OCI-LY1 (cell line): ENCODE measurements at regions not wholly inside any gene's neighbourhood (a gene's known extent, or its start where the extent isn't known, plus 50 kb on each side); places are given as distances from the start of the nearest gene placed in this dataset.

Experiments used
- H2AFZ ChIP-seq: fragments of 200-600 bp; sonication (generic), shearing (Covaris generic); 2 replicates; pipeline ENCODE4 v1.6.0; 2014; ENCODE audit warnings: antibody characterized with exemption, mild to moderate bottlenecking, low read length
- H3F3A ChIP-seq: fragments of 200-600 bp; sonication (generic), shearing (Covaris generic); 2 replicates; pipeline ENCODE4 v1.6.0; 2014; ENCODE audit warnings: mild to moderate bottlenecking, antibody characterized with exemption, low read length, moderate library complexity; ENCODE audit not compliant: insufficient read depth
- H3K27ac ChIP-seq: fragments of 200-600 bp; sonication (generic); 2 replicates; pipeline ENCODE4 v1.5.1; 2014; ENCODE audit warnings: low read length, mixed run types, mild to moderate bottlenecking, low read depth; ENCODE audit not compliant: poor library complexity, severe bottlenecking
- H3K27me3 ChIP-seq: fragments of 200-600 bp; sonication (generic); 2 replicates; pipeline ENCODE4 v1.6.0; 2014; ENCODE audit warnings: antibody characterized with exemption, mild to moderate bottlenecking, low read length, moderate library complexity; ENCODE audit not compliant: insufficient read depth
- H3K36me3 ChIP-seq: fragments of 200-600 bp; sonication (generic); 2 replicates; pipeline ENCODE4 v1.6.1; 2014; ENCODE audit warnings: mild to moderate bottlenecking, antibody characterized with exemption, low read length, moderate library complexity, mixed read lengths; ENCODE audit not compliant: insufficient read depth
- H3K4me1 ChIP-seq: fragments of 200-600 bp; sonication (generic); 2 replicates; pipeline ENCODE4 v1.5.1; 2014; ENCODE audit warnings: mild to moderate bottlenecking, low read length, moderate library complexity; ENCODE audit not compliant: insufficient read depth, severe bottlenecking
- H3K4me2 ChIP-seq: fragments of 200-600 bp; sonication (generic), shearing (Covaris generic); 2 replicates; pipeline ENCODE4 v1.6.1; 2014; ENCODE audit warnings: low read length
- H3K4me3 ChIP-seq: fragments of 200-600 bp; sonication (generic); 2 replicates; pipeline ENCODE4 v1.5.1; 2014; ENCODE audit warnings: low read length, low read depth, mild to moderate bottlenecking, mixed read lengths; ENCODE audit not compliant: poor library complexity, severe bottlenecking
- H3K79me2 ChIP-seq: fragments of 200-600 bp; shearing (Covaris generic); 2 replicates; pipeline ENCODE4 v1.6.1; 2016; ENCODE audit warnings: mixed run types, low read length, mixed read lengths; ENCODE audit not compliant: insufficient read depth
- H3K9ac ChIP-seq: fragments of 200-600 bp; sonication (generic), shearing (Covaris generic); 2 replicates; pipeline ENCODE4 v1.6.1; 2014; ENCODE audit warnings: mild to moderate bottlenecking, low read length, mixed read lengths
- H3K9me2 ChIP-seq: fragments of 200-600 bp; sonication (generic), shearing (Covaris generic); 2 replicates; pipeline ENCODE4 v1.6.1; 2014; ENCODE audit warnings: low read depth, mild to moderate bottlenecking, low read length, mixed read lengths
- H3K9me3 ChIP-seq: fragments of 200-600 bp; shearing (Covaris generic); 2 replicates; pipeline ENCODE4 v1.6.1; 2014; ENCODE audit warnings: low read length, mixed read lengths
- H4K20me1 ChIP-seq: fragments of 200-600 bp; sonication (generic), shearing (Covaris generic); 2 replicates; pipeline ENCODE4 v1.6.0; 2016; ENCODE audit warnings: mild to moderate bottlenecking, low read length; ENCODE audit not compliant: insufficient read depth
- CTCF ChIP-seq: fragments of 200-600 bp; sonication (generic), shearing (Covaris generic); IDR thresholded peaks from 2 replicates; pipeline ENCODE4 v1.5.1; 2017; ENCODE audit warnings: mild to moderate bottlenecking, antibody characterized with exemption, low read length, moderate library complexity, mixed read lengths
- EZH2 ChIP-seq: fragments of 200-600 bp; sonication (generic), shearing (Covaris generic); IDR thresholded peaks from 2 replicates; pipeline ENCODE4 v1.8.0; 2017; ENCODE audit warnings: borderline replicate concordance, mixed run types, mild to moderate bottlenecking, antibody characterized with exemption, low read length, moderate library complexity, mixed read lengths

GRCh38 chr19:32091241-32091640 lies 254.2 kb upstream of the ZNF507 start:
- TF ChIP-seq EZH2: no peak
- no peak for TF ChIP-seq CTCF
- no peaks in the 10 kb centered on the region for H3K27me3 ChIP-seq
- H3F3A ChIP-seq: no peaks in the 10 kb centered on the region
- H3K4me2 ChIP-seq: no peak overlapping the region
- H3K36me3 ChIP-seq: no peaks in the 10 kb centered on the region
- H4K20me1 ChIP-seq: no peaks in the 10 kb centered on the region
- H3K9me2 ChIP-seq: no peaks in the 10 kb centered on the region
- no peak overlapping the region for H2AFZ ChIP-seq
- H3K9me3 ChIP-seq: no peaks in the 10 kb centered on the region
- H3K79me2 ChIP-seq: no peaks in the 10 kb centered on the region
- H3K27ac ChIP-seq: no peak overlapping the region
- no peak overlapping the region for H3K4me3 ChIP-seq
- H3K4me1 ChIP-seq: no peaks in the 10 kb centered on the region
- H3K9ac ChIP-seq: no peak overlapping the region

- Histone ChIP-seq H3K27ac (no peak overlapping the region), H4K20me1 (no peaks in the 10 kb centered on the region), H3K9me3 (0 out of 2 replicates have a peak, but pooled peaks cover 2% of the 10 kb centered on the region), H2AFZ (no peak overlapping the region), H3K4me2 (no peak overlapping the region), H3K27me3 (no peaks in the 10 kb centered on the region), H3K36me3 (no peaks in the 10 kb centered on the region), H3K4me1 (no peaks in the 10 kb centered on the region), H3K79me2 (no peaks in the 10 kb centered on the region), H3F3A (no peaks in the 10 kb centered on the region), H3K9me2 (no peaks in the 10 kb centered on the region), H3K4me3 (no peak overlapping the region), H3K9ac (no peak overlapping the region)
- TF ChIP-seq EZH2: no peak
- no peak for TF ChIP-seq CTCF
Measured at GRCh38 chr19:32097011-32097410, 248.4 kb upstream of the ZNF507 start.

DNA sequence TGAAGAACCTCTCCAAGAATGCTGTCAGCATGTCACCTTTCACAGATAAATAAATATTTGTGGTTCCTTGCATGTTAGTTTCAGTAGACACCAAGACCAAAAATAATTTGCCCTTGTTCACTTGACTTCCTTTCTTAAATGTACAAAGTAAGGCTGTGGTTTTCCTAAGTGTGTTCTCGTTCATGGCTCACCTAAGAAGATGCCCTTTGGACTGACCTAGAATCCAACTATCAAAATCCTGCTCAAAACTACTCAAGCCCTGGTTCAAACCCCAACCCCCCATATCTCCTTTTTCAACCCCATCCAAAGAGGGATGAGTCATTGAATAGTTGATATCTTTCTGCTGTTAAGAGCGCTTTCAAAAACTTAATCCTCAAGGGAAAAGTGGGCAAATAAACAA lies 247.8 kb upstream of the ZNF507 start:
- no peak for TF ChIP-seq EZH2
- TF ChIP-seq CTCF: no peak

More for the DNA sequence above, 247.8 kb upstream of the ZNF507 start:
- Histone ChIP-seq H3K4me1 (no peaks in the 10 kb centered on the region), H3K27ac (no peak overlapping the region), H3K9ac (no peak overlapping the region), H4K20me1 (no peaks in the 10 kb centered on the region), H3K4me2 (no peak overlapping the region), H3K4me3 (no peak overlapping the region), H2AFZ (no peak overlapping the region), H3K36me3 (no peaks in the 10 kb centered on the region), H3F3A (no peaks in the 10 kb centered on the region), H3K9me3 (0 out of 2 replicates have a peak, but pooled peaks cover 2% of the 10 kb centered on the region), H3K27me3 (no peaks in the 10 kb centered on the region), H3K9me2 (no peaks in the 10 kb centered on the region), H3K79me2 (no peaks in the 10 kb centered on the region)
